ENCODE measurements at regions not wholly inside any gene's neighbourhood (a gene's known extent, or its start where the extent isn't known, plus 50 kb on each side); places are given as distances from the start of the nearest gene placed in this dataset.

DNA sequence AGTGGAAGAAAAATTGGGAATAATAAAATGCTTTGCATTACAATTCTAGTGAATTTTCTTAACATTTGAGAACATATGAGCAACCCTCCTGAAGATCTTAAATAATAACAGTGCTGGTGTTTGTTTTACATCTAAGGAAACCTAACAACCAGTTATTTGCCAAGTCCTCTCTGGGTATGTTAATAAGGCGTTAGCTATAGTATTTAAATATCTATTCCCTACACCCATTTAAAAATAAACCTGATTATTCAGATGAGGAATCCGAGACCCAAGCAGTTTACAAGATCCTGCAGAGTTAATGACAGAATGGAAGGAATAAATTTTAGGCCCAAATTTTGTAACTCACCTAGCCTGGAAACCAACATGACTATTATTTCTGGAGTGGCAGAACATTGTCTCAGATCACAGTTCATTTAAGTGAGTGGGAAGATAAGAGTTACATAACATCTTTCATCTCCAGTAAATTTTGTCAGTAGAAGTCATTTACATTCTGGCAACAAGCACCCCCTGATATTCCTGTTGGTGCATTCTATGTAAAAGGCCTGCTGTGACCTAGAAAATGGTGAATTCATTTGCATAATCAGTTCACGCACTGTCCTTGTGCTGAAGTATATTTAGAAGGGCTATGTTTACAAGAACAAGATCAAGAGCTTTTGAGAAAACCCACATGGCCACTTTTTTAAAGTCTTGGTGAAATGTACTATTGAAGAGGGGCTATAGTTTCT is 148.2 kb downstream of the COX7C start:
- no peak overlapping the region for H3K4me3 ChIP-seq (ENCODE audit: insufficient read depth, low read depth, low read length)
- no peak overlapping the region for H3K23ac ChIP-seq (ENCODE audit: low read depth, low read length)
- TF ChIP-seq MAZ (IDR thresholded peaks at IDR 0.05; ENCODE audit: borderline replicate concordance, low read depth, low read length) (no peak), USF2 (IDR thresholded peaks at IDR 0.05; ENCODE audit: low read depth, low read length) (no peak), ELK1 (IDR thresholded peaks at IDR 0.05; ENCODE audit: borderline replicate concordance, low read depth, low read length) (no peak), SMC3 (IDR thresholded peaks at IDR 0.05; ENCODE audit: low read depth, low read length) (no peak), CTCF (conservative IDR thresholded peaks at IDR 0.05; ENCODE audit: low read depth, low read length) (no peak), MAFK (IDR thresholded peaks at IDR 0.05; ENCODE audit: low read depth, low read length) (no peak), CEBPB (IDR thresholded peaks at IDR 0.05; ENCODE audit: low read depth, low read length) (no peak), RCOR1 (IDR thresholded peaks at IDR 0.05; ENCODE audit: insufficient replicate concordance, low read length) (no peak)
- DNase-seq (no peak), ATAC-seq (ENCODE audit: low read depth) (no peak)
- no peak overlapping the region for H2AK9ac ChIP-seq (replicated peaks; ENCODE audit: low read depth, low read length, poor library complexity)
- dilution Hi-C loops (cut with HindIII; ENCODE audit: low sequenced_read_pairs, unreplicated experiment) (no loop called here), in situ Hi-C loops (cut with MboI; ENCODE audit: low sequenced_read_pairs) (no loop called here), intact Hi-C loops (cut with micrococcal nuclease) (no loop called here)
- H3K18ac ChIP-seq (ENCODE audit: low read depth, low read length), result no peak overlapping the region
- no peak overlapping the region for H2BK120ac ChIP-seq (ENCODE audit: low read depth, low read length)
- H3K9ac ChIP-seq (ENCODE audit: low read depth, low read length), result no peak overlapping the region
- no peak overlapping the region for H2AFZ ChIP-seq (replicated peaks; ENCODE audit: low read length, poor library complexity)
- BruUV-seq (replicated peaks), result no TSS peak
- no peaks in the 10 kb centered on the region for H4K20me1 ChIP-seq (ENCODE audit: insufficient read depth, low read length)
- H3K9me3 ChIP-seq (ENCODE audit: control insufficient read depth, insufficient read depth, low read length), result peaks cover 1% of the 10 kb centered on the region; the same call in 1 of the 2 replicates
- H4K8ac ChIP-seq (ENCODE audit: low read depth in 2 of 2, low read length in 2 of 2), result no peak overlapping the region
- no CpG with 5 or more reads among the region's 3 CpGs for WGBS, 2 experiments (ENCODE audit: extremely low coverage in 2 of 2, insufficient read length in 1 of 2)
- H3K4me2 ChIP-seq (ENCODE audit: low read depth, low read length), result no peak overlapping the region
- POLR2A ChIA-PET (ENCODE audit: unreplicated experiment), result no interaction called here
- no peak overlapping the region for H3K14ac ChIP-seq (replicated peaks; ENCODE audit: low read depth, low read length)
- H3K4ac ChIP-seq (ENCODE audit: low read depth, low read length), result no peak overlapping the region
- no peak overlapping the region for H2BK5ac ChIP-seq (ENCODE audit: low read depth, low read length, poor library complexity, severe bottlenecking)
- H3K27ac ChIP-seq (ENCODE audit: insufficient read depth, low read length), result no peak overlapping the region
- H2BK20ac ChIP-seq (ENCODE audit: low read depth, low read length), result no peak overlapping the region
- no peak overlapping the region for H2AK5ac ChIP-seq (ENCODE audit: low read depth, low read length)
- H4K91ac ChIP-seq (ENCODE audit: insufficient read depth, low read depth, low read length), result no peak overlapping the region
- no peaks in the 10 kb centered on the region for H3K36me3 ChIP-seq (ENCODE audit: control insufficient read depth, insufficient read depth, low read length)
- no peaks in the 10 kb centered on the region for H3K4me1 ChIP-seq (ENCODE audit: control insufficient read depth, insufficient read depth, low read length)
- H2BK15ac ChIP-seq (ENCODE audit: low read depth, low read length), result no peak overlapping the region
- H3K79me1 ChIP-seq (ENCODE audit: low read depth in 1 of 2, low read length in 2 of 2), result no peaks in the 10 kb centered on the region
- no peak overlapping the region for H3K56ac ChIP-seq (ENCODE audit: extremely low read depth, insufficient read depth, low read length)
- no peak overlapping the region for H4K5ac ChIP-seq (ENCODE audit: low read depth, low read length)
- H3K27me3 ChIP-seq (ENCODE audit: control insufficient read depth, insufficient read depth, low read length), result no peaks in the 10 kb centered on the region
- no peaks in the 10 kb centered on the region for H3K9me1 ChIP-seq (ENCODE audit: insufficient read depth, low read length)
- CTCF ChIA-PET, result no interaction called here
